NCI-H2081 treated with DMSO at 0.1 percent for 48 hours (cell line): ENCODE measurements at regions not wholly inside any gene's neighbourhood (a gene's known extent, or its start where the extent isn't known, plus 50 kb on each side); places are given as distances from the start of the nearest gene placed in this dataset.

Experiments
- DNase-seq: peaks from one replicate; lab custom pipeline; 2025; lab: John Stamatoyannopoulos, UW

DNA sequence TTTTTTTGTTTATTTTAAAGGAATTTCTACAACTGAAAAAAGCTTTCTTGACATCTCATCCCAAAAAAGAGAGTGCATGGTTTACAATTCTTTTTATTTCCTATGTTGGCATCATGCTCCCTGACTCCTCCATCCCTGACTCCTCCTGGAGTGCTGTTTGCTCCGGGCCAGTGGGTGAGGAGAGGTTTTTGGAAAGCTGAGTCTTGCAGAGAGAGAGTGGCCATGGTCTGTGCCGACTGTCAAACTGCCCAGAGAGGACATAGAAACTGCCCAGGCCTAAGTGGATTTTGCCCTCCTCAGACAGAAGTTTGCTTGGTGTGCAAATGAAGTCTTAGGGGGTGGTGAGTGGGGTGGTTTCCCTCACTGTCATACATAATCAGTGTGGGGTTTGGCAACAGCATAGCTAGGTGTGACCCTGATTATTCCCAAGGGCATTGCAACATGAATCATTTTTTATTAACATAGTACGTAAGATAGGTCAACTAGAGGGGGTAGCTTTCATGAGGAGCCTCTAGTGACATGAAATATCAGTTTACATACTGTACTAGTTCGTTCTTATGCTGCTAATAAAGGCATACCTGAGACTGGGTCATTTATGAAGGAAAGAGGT lies 179.8 kb upstream of the UBL3 start:
- DNase-seq, result no peak

- no peak for DNase-seq
Measured at GRCh38 chr13:30027569-30028455, 177.4 kb upstream of the UBL3 start.

GRCh38 chr13:30026909-30027308 lies 176.5 kb upstream of the UBL3 start:
- no peak for DNase-seq

- no peak for DNase-seq
Measured at GRCh38 chr13:30026093-30026492, 175.7 kb upstream of the UBL3 start.

- DNase-seq, result no peak
Measured at GRCh38 chr13:30025351-30025750, 174.9 kb upstream of the UBL3 start.

GRCh38 chr13:30024125-30024865 lies 173.9 kb upstream of the UBL3 start:
- DNase-seq, result no peak

DNA sequence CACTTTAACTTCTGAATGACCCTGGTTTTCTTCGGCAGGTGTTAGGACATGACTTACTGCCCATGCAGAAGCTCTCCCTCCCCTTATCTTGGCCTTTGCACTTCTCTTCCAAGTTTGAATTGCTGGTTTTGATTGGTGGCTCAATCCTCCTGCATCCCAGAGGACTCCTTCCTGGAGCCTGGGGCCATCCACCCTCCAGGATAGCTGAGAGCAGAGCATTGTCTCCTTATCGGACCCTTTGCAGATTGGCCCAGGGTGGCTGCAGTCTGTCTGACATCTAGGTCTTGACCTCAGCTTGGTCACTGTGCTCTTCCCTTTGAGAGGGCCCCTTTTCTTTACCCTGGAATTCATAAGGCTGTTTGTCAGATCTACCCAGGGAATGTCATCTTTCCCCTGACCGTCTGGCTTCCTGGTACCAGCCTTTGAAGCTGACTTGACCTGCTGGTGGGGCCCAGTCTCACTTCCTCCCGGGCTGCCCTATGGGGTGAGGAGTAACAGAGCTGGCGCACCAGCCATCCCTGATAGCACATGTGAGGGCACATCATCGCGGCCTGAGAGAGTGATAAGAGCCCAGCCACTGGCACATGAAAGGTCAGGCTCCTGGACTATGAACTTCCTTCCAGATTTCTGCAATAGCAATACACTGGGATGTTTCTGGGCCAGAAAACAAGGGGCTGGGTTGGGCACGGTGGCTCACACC lies 172.9 kb upstream of the UBL3 start:
- no peak for DNase-seq

- DNase-seq, result no peak
Measured at GRCh38 chr13:30022796-30023195, 172.4 kb upstream of the UBL3 start.

- DNase-seq, result no peak
Measured at GRCh38 chr13:30022256-30022655, 171.8 kb upstream of the UBL3 start.

DNA sequence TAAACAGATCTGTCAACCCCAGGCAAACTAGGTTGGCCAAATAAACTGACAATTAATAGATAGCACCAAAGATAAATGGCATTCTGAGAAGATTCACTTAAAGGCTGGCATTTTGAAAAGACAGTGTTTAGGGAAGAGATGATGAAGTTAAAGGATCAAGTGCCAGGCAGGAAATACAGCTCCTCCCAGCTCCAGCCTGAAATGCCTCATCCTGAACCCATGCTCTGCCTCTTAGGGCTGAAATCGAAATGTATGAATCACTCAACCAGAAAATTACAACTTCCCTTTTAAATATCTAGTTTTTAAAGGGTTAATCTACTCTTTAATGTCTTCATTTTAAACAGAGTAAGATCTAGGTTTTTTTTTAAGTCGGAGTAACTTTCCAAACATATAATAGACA lies 171.2 kb upstream of the UBL3 start:
- DNase-seq, result no peak

DNA sequence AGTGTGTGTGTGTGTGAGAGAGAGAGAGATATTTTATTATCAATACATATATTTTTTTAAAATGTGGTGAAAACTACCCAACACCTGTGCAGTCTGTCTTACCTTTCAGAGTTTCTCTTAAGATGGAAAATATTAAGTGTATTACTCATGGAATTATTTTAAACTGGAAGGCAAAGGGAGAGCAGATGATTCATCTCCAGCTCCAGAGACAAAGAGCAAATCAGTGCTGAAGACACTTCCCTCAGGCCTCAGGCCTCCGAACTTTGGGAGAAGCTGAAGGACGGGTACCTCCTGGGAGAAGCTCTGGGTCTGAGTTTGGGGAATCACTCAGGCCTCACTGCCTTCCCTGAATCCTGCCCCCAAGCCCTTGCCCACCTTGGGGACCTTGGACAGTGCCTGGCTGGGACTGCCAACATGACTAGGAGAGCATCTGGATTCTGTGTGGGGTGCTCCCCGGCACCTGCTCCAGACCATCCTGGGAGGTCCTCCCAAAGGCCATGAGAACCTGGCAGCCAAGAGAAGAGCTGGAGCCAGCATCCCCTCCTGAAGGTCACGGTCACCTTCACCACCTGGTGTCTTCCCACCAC lies 170.4 kb upstream of the UBL3 start:
- no peak for DNase-seq

DNA sequence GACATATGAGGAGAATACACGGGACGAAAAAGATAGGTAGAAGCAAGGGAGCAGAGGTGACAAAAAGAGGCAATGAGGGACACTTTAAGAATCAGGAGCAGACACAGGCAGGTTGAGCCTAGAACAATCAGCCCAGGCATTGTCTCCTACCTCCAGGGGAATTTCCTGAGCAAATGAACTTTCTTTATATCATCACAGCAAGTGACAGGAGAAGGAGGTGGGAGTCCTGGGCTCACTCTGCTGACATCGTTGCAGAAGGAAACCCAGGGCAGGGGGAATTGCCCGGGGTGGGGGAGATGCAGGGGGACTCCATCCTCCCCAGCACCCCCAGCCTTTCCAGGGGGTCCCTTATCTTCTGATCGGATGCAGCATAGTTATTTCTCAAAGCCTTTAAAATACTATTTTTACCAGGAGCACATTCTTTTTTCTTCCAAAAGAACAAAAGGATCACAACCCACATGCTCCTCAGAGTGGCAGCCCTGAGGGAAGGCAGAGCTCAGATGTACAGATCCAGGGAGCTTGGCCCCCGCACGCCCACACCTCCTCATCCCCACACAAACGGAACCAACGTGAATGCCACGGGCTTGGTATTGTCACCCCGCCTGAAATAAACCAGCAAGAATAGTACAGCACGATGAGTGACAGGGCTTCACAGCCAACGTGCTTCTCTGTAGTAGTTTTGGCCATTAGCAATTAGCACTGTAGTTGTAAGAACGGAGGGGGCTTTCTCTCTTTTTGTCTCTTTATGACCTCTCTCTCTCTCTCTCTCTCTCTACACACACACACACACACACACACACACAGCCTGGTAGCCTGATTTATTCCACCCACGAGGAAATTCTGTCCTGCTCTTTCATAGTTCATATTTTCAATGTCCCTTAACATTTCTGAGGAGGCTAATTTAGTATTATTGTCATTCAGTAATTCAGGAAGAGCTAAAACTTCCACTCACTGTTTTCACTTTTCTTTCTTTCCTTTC lies 169.5 kb upstream of the UBL3 start:
- DNase-seq, result no peak

DNA sequence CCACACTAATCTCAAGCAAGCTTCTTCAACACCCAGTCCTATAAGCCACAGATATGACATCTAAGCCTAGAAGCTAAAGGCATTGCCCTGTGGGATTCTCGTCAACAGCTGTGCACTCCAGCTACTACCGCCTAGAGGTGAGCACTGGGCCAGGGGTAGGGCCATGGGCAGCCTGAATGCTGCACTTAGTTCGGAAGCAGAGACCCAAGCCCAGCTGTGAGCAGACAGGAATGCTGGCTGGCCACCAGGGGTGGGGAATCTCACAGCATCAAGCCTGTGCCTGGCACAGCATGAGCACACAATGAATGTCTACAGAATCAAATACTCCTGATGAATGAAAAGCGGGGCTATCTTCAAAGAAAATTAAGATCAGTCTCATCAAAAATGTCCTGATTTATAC lies 167.5 kb upstream of the UBL3 start:
- DNase-seq, result no peak

DNA sequence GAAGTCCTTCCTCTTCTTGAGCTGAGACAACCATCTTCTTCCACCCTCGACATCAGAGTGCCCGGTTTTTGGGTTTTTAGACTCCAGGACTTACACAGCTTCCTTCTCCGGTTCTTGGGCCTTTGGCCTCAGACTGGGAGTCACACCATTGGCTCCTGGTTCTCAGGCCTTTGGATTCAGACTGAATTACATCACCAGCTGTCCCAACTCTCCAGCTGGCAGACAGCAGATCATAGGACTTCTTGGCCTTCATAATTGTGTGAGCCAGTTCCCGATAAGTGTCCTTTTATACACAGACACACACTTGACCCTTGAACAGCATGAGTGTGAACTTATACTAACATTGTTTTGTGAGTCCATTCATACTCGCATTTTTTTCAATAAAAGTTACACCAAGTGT lies 166.0 kb upstream of the UBL3 start:
- DNase-seq, result no peak

- no peak for DNase-seq
Measured at GRCh38 chr13:30009411-30009810, 159.0 kb upstream of the UBL3 start.

- no peak for DNase-seq
Measured at GRCh38 chr13:30006246-30006645, 155.8 kb upstream of the UBL3 start.

GRCh38 chr13:30004204-30004603 lies 153.8 kb upstream of the UBL3 start:
- no peak for DNase-seq

GRCh38 chr13:30002577-30002976 lies 152.2 kb upstream of the UBL3 start:
- no peak for DNase-seq

GRCh38 chr13:30000370-30000765 lies 150.0 kb upstream of the UBL3 start:
- DNase-seq, result no peak

- no peak for DNase-seq
Measured at GRCh38 chr13:29999492-30000369, 149.3 kb upstream of the UBL3 start.
